ENCODE measurements at regions not wholly inside any gene's neighbourhood (a gene's known extent, or its start where the extent isn't known, plus 50 kb on each side); places are given as distances from the start of the nearest gene placed in this dataset.
"Not testable (repeated sequence)": the region's sequence is repeated elsewhere in the genome, so short reads cannot be mapped to it uniquely, and the experiment has no call there.

GRCh38 chr2:144770616-144771230 is 250.8 kb upstream of the ZEB2 start:
- Histone ChIP-seq H3K4me3 (ENCODE audit: low read length) (no peak overlapping the region), H3K4me1 (ENCODE audit: control insufficient read depth, insufficient read depth, low read length) (no peaks in the 10 kb centered on the region), H3K9me3 (replicated peaks; ENCODE audit: low read length) (no peaks in the 10 kb centered on the region), H3K9ac (ENCODE audit: low read depth, low read length) (no peak overlapping the region), H3K4me2 (ENCODE audit: low read length) (no peak overlapping the region), H3K36me3 (ENCODE audit: insufficient read depth, low read length) (no peaks in the 10 kb centered on the region), H3K27me3 (ENCODE audit: control insufficient read depth, insufficient read depth, low read length) (no peaks in the 10 kb centered on the region)

- not testable (repeated sequence) for H3K4me1 ChIP-seq (ENCODE audit: control insufficient read depth, insufficient read depth, low read length); H3K9me3 ChIP-seq (replicated peaks; ENCODE audit: low read length); H3K36me3 ChIP-seq (ENCODE audit: insufficient read depth, low read length); H3K9ac ChIP-seq (ENCODE audit: low read depth, low read length); H3K4me2 ChIP-seq (ENCODE audit: low read length); H3K27me3 ChIP-seq (ENCODE audit: control insufficient read depth, insufficient read depth, low read length); H3K4me3 ChIP-seq (ENCODE audit: low read length)
Observed at GRCh38 chr2:144760939-144761338, 241.0 kb upstream of the ZEB2 start.

GRCh38 chr2:144759746-144760145 is 239.8 kb upstream of the ZEB2 start:
- Histone ChIP-seq H3K4me2 (ENCODE audit: low read length) (no peak overlapping the region), H3K9ac (ENCODE audit: low read depth, low read length) (no peak overlapping the region), H3K9me3 (replicated peaks; ENCODE audit: low read length) (no peaks in the 10 kb centered on the region), H3K27me3 (ENCODE audit: control insufficient read depth, insufficient read depth, low read length) (no peaks in the 10 kb centered on the region), H3K4me3 (ENCODE audit: low read length) (no peak overlapping the region), H3K36me3 (ENCODE audit: insufficient read depth, low read length) (no peaks in the 10 kb centered on the region), H3K4me1 (ENCODE audit: control insufficient read depth, insufficient read depth, low read length) (no peaks in the 10 kb centered on the region)

- H3K9me3 ChIP-seq (replicated peaks; ENCODE audit: low read length); H3K4me1 ChIP-seq (ENCODE audit: control insufficient read depth, insufficient read depth, low read length): not testable (repeated sequence)
Observed at GRCh38 chr2:144758196-144758595, 238.3 kb upstream of the ZEB2 start.

GRCh38 chr2:144753416-144753815 is 233.5 kb upstream of the ZEB2 start:
- Histone ChIP-seq H3K4me3 (ENCODE audit: low read length) (no peak overlapping the region), H3K4me1 (ENCODE audit: control insufficient read depth, insufficient read depth, low read length) (no peaks in the 10 kb centered on the region), H3K4me2 (ENCODE audit: low read length) (no peak overlapping the region), H3K36me3 (ENCODE audit: insufficient read depth, low read length) (no peaks in the 10 kb centered on the region), H3K9me3 (replicated peaks; ENCODE audit: low read length) (no peaks in the 10 kb centered on the region), H3K27me3 (ENCODE audit: control insufficient read depth, insufficient read depth, low read length) (no peaks in the 10 kb centered on the region), H3K9ac (ENCODE audit: low read depth, low read length) (no peak overlapping the region)

More at GRCh38 chr2:144758196-144758595, 238.3 kb upstream of the ZEB2 start:
- H3K36me3 ChIP-seq (ENCODE audit: insufficient read depth, low read length); H3K27me3 ChIP-seq (ENCODE audit: control insufficient read depth, insufficient read depth, low read length); H3K4me2 ChIP-seq (ENCODE audit: low read length); H3K9ac ChIP-seq (ENCODE audit: low read depth, low read length); H3K4me3 ChIP-seq (ENCODE audit: low read length): not testable (repeated sequence)

GRCh38 chr2:144751142-144751905 is 231.4 kb upstream of the ZEB2 start:
- Histone ChIP-seq H3K4me1 (ENCODE audit: control insufficient read depth, insufficient read depth, low read length) (no peaks in the 10 kb centered on the region), H3K9ac (ENCODE audit: low read depth, low read length) (no peak overlapping the region), H3K27me3 (ENCODE audit: control insufficient read depth, insufficient read depth, low read length) (no peaks in the 10 kb centered on the region), H3K4me3 (ENCODE audit: low read length) (no peak overlapping the region), H3K4me2 (ENCODE audit: low read length) (no peak overlapping the region), H3K36me3 (ENCODE audit: insufficient read depth, low read length) (no peaks in the 10 kb centered on the region), H3K9me3 (replicated peaks; ENCODE audit: low read length) (no peaks in the 10 kb centered on the region)

GRCh38 chr2:144749188-144749587 is 229.3 kb upstream of the ZEB2 start:
- no peak overlapping the region for H3K4me3 ChIP-seq (ENCODE audit: low read length)
- no peaks in the 10 kb centered on the region for H3K27me3 ChIP-seq (ENCODE audit: control insufficient read depth, insufficient read depth, low read length)
- no peaks in the 10 kb centered on the region for H3K4me1 ChIP-seq (ENCODE audit: control insufficient read depth, insufficient read depth, low read length)
- no peaks in the 10 kb centered on the region for H3K36me3 ChIP-seq (ENCODE audit: insufficient read depth, low read length)
- no peak overlapping the region for H3K9ac ChIP-seq (ENCODE audit: low read depth, low read length)
- H3K4me2 ChIP-seq (ENCODE audit: low read length): no peak overlapping the region
- no peaks in the 10 kb centered on the region for H3K9me3 ChIP-seq (replicated peaks; ENCODE audit: low read length)

GRCh38 chr2:144748443-144748842 is 228.5 kb upstream of the ZEB2 start:
- Histone ChIP-seq H3K4me3 (ENCODE audit: low read length) (no peak overlapping the region), H3K36me3 (ENCODE audit: insufficient read depth, low read length) (no peaks in the 10 kb centered on the region), H3K4me1 (ENCODE audit: control insufficient read depth, insufficient read depth, low read length) (no peaks in the 10 kb centered on the region), H3K4me2 (ENCODE audit: low read length) (no peak overlapping the region), H3K9ac (ENCODE audit: low read depth, low read length) (no peak overlapping the region), H3K9me3 (replicated peaks; ENCODE audit: low read length) (no peaks in the 10 kb centered on the region), H3K27me3 (ENCODE audit: control insufficient read depth, insufficient read depth, low read length) (no peaks in the 10 kb centered on the region)

- Histone ChIP-seq H3K9ac (ENCODE audit: low read depth, low read length) (no peak overlapping the region), H3K4me1 (ENCODE audit: control insufficient read depth, insufficient read depth, low read length) (no peaks in the 10 kb centered on the region), H3K36me3 (ENCODE audit: insufficient read depth, low read length) (no peaks in the 10 kb centered on the region), H3K9me3 (replicated peaks; ENCODE audit: low read length) (no peaks in the 10 kb centered on the region), H3K27me3 (ENCODE audit: control insufficient read depth, insufficient read depth, low read length) (no peaks in the 10 kb centered on the region), H3K4me2 (ENCODE audit: low read length) (no peak overlapping the region), H3K4me3 (ENCODE audit: low read length) (no peak overlapping the region)
Observed at GRCh38 chr2:144747571-144747970, 227.7 kb upstream of the ZEB2 start.

GRCh38 chr2:144745424-144745823 is 225.5 kb upstream of the ZEB2 start:
- no peaks in the 10 kb centered on the region for H3K9me3 ChIP-seq (replicated peaks; ENCODE audit: low read length)
- H3K4me3 ChIP-seq (ENCODE audit: low read length): no peak overlapping the region
- no peaks in the 10 kb centered on the region for H3K36me3 ChIP-seq (ENCODE audit: insufficient read depth, low read length)
- no peaks in the 10 kb centered on the region for H3K4me1 ChIP-seq (ENCODE audit: control insufficient read depth, insufficient read depth, low read length)
- H3K9ac ChIP-seq (ENCODE audit: low read depth, low read length): no peak overlapping the region
- H3K27me3 ChIP-seq (ENCODE audit: control insufficient read depth, insufficient read depth, low read length): no peaks in the 10 kb centered on the region
- H3K4me2 ChIP-seq (ENCODE audit: low read length): no peak overlapping the region

GRCh38 chr2:144738749-144739148 is 218.8 kb upstream of the ZEB2 start:
- H3K27me3 ChIP-seq (ENCODE audit: control insufficient read depth, insufficient read depth, low read length): no peaks in the 10 kb centered on the region

GRCh38 chr2:144730711-144731110 is 210.8 kb upstream of the ZEB2 start:
- Histone ChIP-seq H3K4me3 (ENCODE audit: low read length) (no peak overlapping the region), H3K4me1 (ENCODE audit: control insufficient read depth, insufficient read depth, low read length) (no peaks in the 10 kb centered on the region), H3K4me2 (ENCODE audit: low read length) (no peak overlapping the region), H3K9me3 (replicated peaks; ENCODE audit: low read length) (no peaks in the 10 kb centered on the region), H3K36me3 (ENCODE audit: insufficient read depth, low read length) (no peaks in the 10 kb centered on the region), H3K27me3 (ENCODE audit: control insufficient read depth, insufficient read depth, low read length) (no peaks in the 10 kb centered on the region), H3K9ac (ENCODE audit: low read depth, low read length) (no peak overlapping the region)

More at GRCh38 chr2:144738749-144739148, 218.8 kb upstream of the ZEB2 start:
- Histone ChIP-seq H3K4me2 (ENCODE audit: low read length) (no peak overlapping the region), H3K4me3 (ENCODE audit: low read length) (no peak overlapping the region), H3K4me1 (ENCODE audit: control insufficient read depth, insufficient read depth, low read length) (no peaks in the 10 kb centered on the region), H3K9ac (ENCODE audit: low read depth, low read length) (no peak overlapping the region), H3K9me3 (replicated peaks; ENCODE audit: low read length) (no peaks in the 10 kb centered on the region), H3K36me3 (ENCODE audit: insufficient read depth, low read length) (no peaks in the 10 kb centered on the region)

Data from skeletal muscle satellite cell (primary cell).